Suppressor macrophage (primary cell): ENCODE measurements at regions not wholly inside any gene's neighbourhood (a gene's known extent, or its start where the extent isn't known, plus 50 kb on each side); places are given as distances from the start of the nearest gene placed in this dataset.
"Not testable (repeated sequence)": the region's sequence is repeated elsewhere in the genome, so short reads cannot be mapped to it uniquely, and the experiment has no call there.

Experiments
- DNase-seq, 4 experiments: peaks; one replicate each; pipeline ENCODE4 v3.0.0-alpha.2; 2020 to 2022

DNA sequence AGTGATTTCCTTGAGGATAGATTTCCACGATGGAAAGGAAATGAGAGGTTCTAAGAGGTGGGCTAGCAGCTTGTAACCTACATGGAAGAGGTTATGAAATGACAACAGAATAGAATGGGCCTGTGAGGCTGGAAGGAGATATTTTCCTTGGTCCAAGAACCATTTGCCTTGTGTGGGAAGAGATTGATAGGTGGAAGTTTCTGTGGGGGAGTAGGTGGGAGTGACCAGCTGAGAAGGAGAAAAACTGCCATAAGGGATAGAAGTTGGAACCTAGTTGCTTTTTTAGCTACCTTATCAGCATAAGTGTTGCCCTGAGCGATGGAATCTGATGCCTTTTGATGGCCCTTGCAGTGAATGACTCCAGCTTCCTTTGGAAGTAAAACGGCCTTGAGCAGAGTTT, 60.4 kb upstream of the NAA35 start:
- DNase-seq, result not testable (repeated sequence)

DNA sequence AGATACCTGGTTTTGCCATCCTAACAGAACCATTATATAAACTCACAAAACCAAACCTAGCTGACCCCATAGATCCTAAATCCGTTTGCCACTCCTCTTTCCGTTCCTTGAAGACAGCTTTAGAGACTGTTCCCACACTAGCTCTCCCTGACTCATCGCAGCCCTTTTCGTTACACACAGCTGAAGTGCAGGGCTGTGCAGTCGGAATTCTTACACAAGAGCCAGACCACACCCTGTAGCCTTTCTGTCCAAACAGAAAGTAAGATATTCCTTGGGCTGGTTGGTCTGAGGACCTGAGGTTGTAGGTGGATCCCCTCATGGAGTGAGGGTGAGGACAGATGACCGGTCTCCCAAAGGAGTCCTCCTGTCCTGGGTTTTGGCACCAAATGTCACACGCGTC, 56.7 kb upstream of the NAA35 start:
- DNase-seq, result no peak

DNA sequence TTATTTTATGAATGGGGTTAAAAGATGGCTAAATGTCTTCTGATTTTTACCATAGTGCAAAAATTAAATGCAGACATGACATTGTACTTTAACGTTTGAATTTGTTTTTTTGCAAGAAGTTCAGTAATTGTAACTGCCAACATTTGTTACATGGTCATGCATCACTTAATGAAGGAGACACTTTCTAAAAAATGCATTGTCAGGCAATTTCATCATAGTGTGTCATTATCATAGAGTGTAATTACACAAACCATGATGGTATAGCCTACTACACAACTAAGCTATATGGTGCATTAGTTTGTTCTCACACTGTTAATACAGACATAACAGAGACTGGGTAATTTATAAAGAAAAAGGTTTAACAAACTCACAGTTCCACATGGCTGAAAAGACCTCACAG, 50.0 kb upstream of the NAA35 start:
- DNase-seq, result no peak
